22Rv1 (cell line): ENCODE measurements at regions not wholly inside any gene's neighbourhood (a gene's known extent, or its start where the extent isn't known, plus 50 kb on each side); places are given as distances from the start of the nearest gene placed in this dataset.

ENCODE experiments used
- ZFX ChIP-seq: fragments of 450-650 bp; IDR thresholded peaks from 2 replicates; pipeline ENCODE4 v1.6.1; 2017; ENCODE audit warnings: antibody characterized with exemption, borderline replicate concordance
- TF ChIP-seq, protein P1 (sequence below): fragments of 450-650 bp; IDR thresholded peaks from 2 replicates; pipeline ENCODE4 v1.5.1; 2017; ENCODE audit warnings: mild to moderate bottlenecking

DNA sequence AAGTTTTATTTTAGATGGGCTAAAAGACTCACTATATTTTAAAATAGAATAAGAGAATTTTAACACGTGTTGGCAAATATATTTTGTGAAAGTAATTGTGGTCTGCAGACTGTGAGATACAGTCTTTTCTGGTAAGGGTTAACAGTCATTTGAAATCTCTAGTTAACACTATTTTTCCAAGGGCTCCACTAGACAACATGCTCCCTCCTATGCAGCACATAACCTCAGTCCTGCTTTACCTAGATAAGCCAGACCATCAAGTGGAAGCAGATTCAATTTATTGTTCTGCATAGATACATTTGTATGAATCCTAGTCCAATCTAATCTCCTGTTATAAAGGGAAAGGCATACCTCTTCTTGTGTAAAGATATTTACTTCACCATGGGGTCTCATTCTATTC is 133.2 kb upstream of the CT83 start:
- TF ChIP-seq, protein P1, sequence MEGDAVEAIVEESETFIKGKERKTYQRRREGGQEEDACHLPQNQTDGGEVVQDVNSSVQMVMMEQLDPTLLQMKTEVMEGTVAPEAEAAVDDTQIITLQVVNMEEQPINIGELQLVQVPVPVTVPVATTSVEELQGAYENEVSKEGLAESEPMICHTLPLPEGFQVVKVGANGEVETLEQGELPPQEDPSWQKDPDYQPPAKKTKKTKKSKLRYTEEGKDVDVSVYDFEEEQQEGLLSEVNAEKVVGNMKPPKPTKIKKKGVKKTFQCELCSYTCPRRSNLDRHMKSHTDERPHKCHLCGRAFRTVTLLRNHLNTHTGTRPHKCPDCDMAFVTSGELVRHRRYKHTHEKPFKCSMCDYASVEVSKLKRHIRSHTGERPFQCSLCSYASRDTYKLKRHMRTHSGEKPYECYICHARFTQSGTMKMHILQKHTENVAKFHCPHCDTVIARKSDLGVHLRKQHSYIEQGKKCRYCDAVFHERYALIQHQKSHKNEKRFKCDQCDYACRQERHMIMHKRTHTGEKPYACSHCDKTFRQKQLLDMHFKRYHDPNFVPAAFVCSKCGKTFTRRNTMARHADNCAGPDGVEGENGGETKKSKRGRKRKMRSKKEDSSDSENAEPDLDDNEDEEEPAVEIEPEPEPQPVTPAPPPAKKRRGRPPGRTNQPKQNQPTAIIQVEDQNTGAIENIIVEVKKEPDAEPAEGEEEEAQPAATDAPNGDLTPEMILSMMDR, result no peak
- no peak for TF ChIP-seq ZFX
